ENCODE measurements at regions not wholly inside any gene's neighbourhood (a gene's known extent, or its start where the extent isn't known, plus 50 kb on each side); places are given as distances from the start of the nearest gene placed in this dataset.
"Not testable (repeated sequence)": the region's sequence is repeated elsewhere in the genome, so short reads cannot be mapped to it uniquely, and the experiment has no call there.

- no peak for DNase-seq (ENCODE audit: low spot score)
Observed at GRCh38 chr9:102362470-102363132, 624.2 kb upstream of the GRIN3A start.

GRCh38 chr9:102360846-102361245 is 622.4 kb upstream of the GRIN3A start:
- DNase-seq (ENCODE audit: low spot score): no peak

GRCh38 chr9:102355982-102356381 is 617.5 kb upstream of the GRIN3A start:
- DNase-seq (ENCODE audit: low spot score): no peak

GRCh38 chr9:102354041-102354440 is 615.6 kb upstream of the GRIN3A start:
- DNase-seq (ENCODE audit: low spot score): no peak

GRCh38 chr9:102337471-102337870 is 599.0 kb upstream of the GRIN3A start:
- not testable (repeated sequence) for DNase-seq (ENCODE audit: low spot score)

GRCh38 chr9:102309379-102309778 is 570.9 kb upstream of the GRIN3A start:
- DNase-seq (ENCODE audit: low spot score): no peak

- DNase-seq (ENCODE audit: low spot score): no peak
Observed at GRCh38 chr9:102295188-102295587, 556.7 kb upstream of the GRIN3A start.

GRCh38 chr9:102273952-102274351 is 535.5 kb upstream of the GRIN3A start:
- DNase-seq (ENCODE audit: low spot score): no peak

GRCh38 chr9:102253099-102253498 is 514.7 kb upstream of the GRIN3A start:
- DNase-seq (ENCODE audit: low spot score): no peak

GRCh38 chr9:102244916-102245315 is 506.5 kb upstream of the GRIN3A start:
- no peak for DNase-seq (ENCODE audit: low spot score)

GRCh38 chr9:102237520-102237919 is 499.1 kb upstream of the GRIN3A start:
- no peak for DNase-seq (ENCODE audit: low spot score)

- no peak for DNase-seq (ENCODE audit: low spot score)
Observed at GRCh38 chr9:102237094-102237493, 498.6 kb upstream of the GRIN3A start.

GRCh38 chr9:102227416-102227815 is 489.0 kb upstream of the GRIN3A start:
- not testable (repeated sequence) for DNase-seq (ENCODE audit: low spot score)

- no peak for DNase-seq (ENCODE audit: low spot score)
Observed at GRCh38 chr9:102225841-102226441, 487.5 kb upstream of the GRIN3A start.

- not testable (repeated sequence) for DNase-seq (ENCODE audit: low spot score)
Observed at GRCh38 chr9:102223320-102224136, 485.1 kb upstream of the GRIN3A start.

GRCh38 chr9:102209176-102209575 is 470.7 kb upstream of the GRIN3A start:
- no peak for DNase-seq (ENCODE audit: low spot score)

- no peak for DNase-seq (ENCODE audit: low spot score)
Observed at GRCh38 chr9:102206432-102206831, 468.0 kb upstream of the GRIN3A start.

GRCh38 chr9:102205251-102205650 is 466.8 kb upstream of the GRIN3A start:
- no peak for DNase-seq (ENCODE audit: low spot score)

GRCh38 chr9:102202126-102202525 is 463.7 kb upstream of the GRIN3A start:
- no peak for DNase-seq (ENCODE audit: low spot score)

- DNase-seq (ENCODE audit: low spot score): no peak
Observed at GRCh38 chr9:102185962-102186361, 447.5 kb upstream of the GRIN3A start.

GRCh38 chr9:102185371-102185770 is 446.9 kb upstream of the GRIN3A start:
- DNase-seq (ENCODE audit: low spot score): no peak

- no peak for DNase-seq (ENCODE audit: low spot score)
Observed at GRCh38 chr9:102178811-102179210, 440.4 kb upstream of the GRIN3A start.

GRCh38 chr9:102174202-102174601 is 435.8 kb upstream of the GRIN3A start:
- not testable (repeated sequence) for DNase-seq (ENCODE audit: low spot score)

Data from LoVo (cell line).